GM06990 (cell line): ENCODE measurements at regions not wholly inside any gene's neighbourhood (a gene's known extent, or its start where the extent isn't known, plus 50 kb on each side); places are given as distances from the start of the nearest gene placed in this dataset.

ENCODE experiments used
- DNase-seq: peaks from one replicate; pipeline ENCODE4 v3.0.0-alpha.2; 2011; ENCODE audit not compliant: insufficient read length; ENCODE audit errors: extremely low read depth
- H3K27me3 ChIP-seq: replicated peaks from 2 replicates; pipeline ENCODE4 v1.6.0; 2011; ENCODE audit warnings: low read length; ENCODE audit not compliant: control insufficient read depth, insufficient read depth
- H3K36me3 ChIP-seq: 2 replicates; pipeline ENCODE4 v1.5.1; 2011; ENCODE audit warnings: low read length; ENCODE audit not compliant: control insufficient read depth, insufficient read depth
- H3K4me3 ChIP-seq: replicated peaks from 2 replicates; pipeline ENCODE4 v1.5.1; 2011; ENCODE audit warnings: low read depth, mild to moderate bottlenecking, control low read depth, low read length
- TF ChIP-seq, protein P1 (sequence below): IDR thresholded peaks from 2 replicates; pipeline ENCODE4 v1.5.1; 2011; ENCODE audit warnings: low read length, control low read depth, mild to moderate bottlenecking, inconsistent platforms; ENCODE audit not compliant: insufficient read depth, poor library complexity, severe bottlenecking

DNA sequence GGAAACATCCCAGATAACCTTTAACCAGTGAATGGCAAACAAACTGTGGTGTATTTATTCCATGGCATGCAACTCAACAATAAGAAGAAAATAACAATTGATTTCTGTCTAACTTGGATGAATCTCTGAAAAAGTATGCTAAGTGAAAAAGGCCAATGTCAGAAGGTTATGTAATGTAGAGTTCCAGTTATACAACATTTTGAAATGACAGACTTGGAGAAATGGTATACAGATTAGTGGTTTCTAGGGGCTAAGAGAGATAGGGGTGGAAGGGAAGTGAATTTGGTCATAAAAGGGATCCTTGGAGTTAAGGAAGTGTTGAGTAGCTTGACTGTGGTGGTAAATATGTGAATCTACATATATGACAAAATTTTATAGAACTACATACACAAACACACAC is 269.4 kb upstream of the SUCLG2 start:
- DNase-seq, result no peak
- Histone ChIP-seq H3K36me3 (no peaks in the 10 kb centered on the region), H3K4me3 (no peak overlapping the region), H3K27me3 (no peaks in the 10 kb centered on the region)
- TF ChIP-seq, protein P1, sequence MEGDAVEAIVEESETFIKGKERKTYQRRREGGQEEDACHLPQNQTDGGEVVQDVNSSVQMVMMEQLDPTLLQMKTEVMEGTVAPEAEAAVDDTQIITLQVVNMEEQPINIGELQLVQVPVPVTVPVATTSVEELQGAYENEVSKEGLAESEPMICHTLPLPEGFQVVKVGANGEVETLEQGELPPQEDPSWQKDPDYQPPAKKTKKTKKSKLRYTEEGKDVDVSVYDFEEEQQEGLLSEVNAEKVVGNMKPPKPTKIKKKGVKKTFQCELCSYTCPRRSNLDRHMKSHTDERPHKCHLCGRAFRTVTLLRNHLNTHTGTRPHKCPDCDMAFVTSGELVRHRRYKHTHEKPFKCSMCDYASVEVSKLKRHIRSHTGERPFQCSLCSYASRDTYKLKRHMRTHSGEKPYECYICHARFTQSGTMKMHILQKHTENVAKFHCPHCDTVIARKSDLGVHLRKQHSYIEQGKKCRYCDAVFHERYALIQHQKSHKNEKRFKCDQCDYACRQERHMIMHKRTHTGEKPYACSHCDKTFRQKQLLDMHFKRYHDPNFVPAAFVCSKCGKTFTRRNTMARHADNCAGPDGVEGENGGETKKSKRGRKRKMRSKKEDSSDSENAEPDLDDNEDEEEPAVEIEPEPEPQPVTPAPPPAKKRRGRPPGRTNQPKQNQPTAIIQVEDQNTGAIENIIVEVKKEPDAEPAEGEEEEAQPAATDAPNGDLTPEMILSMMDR, result no peak

DNA sequence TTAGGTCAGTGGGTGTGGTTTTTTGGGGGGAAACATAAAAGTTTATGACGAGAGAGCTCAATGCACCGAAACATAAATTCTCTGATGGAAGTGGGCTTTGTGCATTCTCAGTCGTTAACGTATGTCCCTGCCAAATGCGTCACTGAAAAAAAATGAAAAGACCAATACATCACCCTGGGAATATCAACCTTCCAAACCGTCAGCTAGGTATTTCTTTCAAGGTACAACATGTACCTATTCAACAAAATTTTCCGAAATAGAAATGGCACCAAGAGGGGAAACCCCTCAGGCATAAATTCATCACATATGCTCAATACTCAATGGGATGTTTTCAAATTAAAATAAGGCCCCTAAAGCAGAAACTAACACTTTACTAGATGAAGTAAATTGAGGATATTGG is 266.6 kb upstream of the SUCLG2 start:
- no peak for DNase-seq
- Histone ChIP-seq H3K4me3 (no peak overlapping the region), H3K27me3 (no peaks in the 10 kb centered on the region), H3K36me3 (no peaks in the 10 kb centered on the region)
- TF ChIP-seq, protein P1, result no peak

DNA sequence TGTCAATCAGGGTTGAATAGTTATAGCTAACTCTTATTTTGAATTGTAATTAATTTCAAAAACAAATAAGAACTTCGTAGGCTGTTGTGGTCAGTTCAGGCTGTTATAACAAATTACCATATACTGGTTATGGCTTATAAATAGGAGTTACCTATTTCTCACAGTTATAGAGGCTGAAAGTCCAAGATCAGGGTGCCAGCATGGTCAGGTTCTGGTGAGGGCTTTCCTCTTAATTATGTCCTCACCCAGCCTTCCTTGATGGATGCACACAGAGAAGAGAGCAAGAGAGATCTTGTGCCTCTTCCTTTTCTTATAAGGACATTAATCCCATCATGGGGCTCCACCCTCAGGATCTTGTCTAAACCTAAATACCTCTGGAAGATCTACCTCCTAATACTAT is 265.9 kb upstream of the SUCLG2 start:
- Histone ChIP-seq H3K4me3 (no peak overlapping the region), H3K36me3 (no peaks in the 10 kb centered on the region), H3K27me3 (no peaks in the 10 kb centered on the region)
- TF ChIP-seq, protein P1, result no peak
- DNase-seq, result no peak

DNA sequence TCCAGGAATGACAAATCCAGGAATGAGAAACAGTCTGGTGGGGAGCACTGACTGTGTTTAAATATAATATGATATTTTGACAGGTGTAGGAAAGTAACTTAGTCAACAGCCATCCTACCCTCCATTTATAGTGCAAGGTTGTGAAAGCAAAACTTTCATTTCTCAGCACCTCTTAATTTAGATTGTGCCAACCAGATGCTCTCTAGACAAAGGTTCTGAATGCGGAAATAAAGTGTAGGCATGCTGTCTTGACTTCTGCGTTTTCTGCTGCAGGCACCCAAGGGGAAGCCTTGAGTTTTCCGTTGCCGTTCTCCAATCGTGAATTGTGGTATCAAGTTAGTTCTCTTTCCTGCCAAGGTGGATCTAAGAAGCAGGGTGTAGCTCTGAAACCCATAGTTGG is 261.9 kb upstream of the SUCLG2 start:
- TF ChIP-seq, protein P1, result no peak
- no peak for DNase-seq
- Histone ChIP-seq H3K36me3 (no peaks in the 10 kb centered on the region), H3K27me3 (no peaks in the 10 kb centered on the region), H3K4me3 (no peak overlapping the region)

DNA sequence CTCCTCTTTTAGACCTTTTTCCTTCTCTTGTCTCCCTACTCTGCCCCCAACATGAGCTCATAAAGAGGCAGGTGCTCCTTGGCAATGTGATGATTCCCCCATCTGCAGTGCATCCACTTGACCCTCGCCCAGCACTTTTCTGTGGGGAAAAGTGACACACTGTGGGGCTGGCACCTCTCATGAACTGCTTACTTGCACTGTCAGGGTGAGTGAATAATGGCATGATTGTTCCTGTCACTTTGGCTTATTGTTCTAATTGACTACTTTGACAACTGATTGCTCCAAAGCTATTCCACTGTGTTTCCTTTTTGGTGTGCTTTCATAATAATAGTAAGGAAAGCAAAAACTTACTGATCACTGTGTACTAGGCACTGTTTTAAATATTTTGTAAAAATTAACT is 253.3 kb upstream of the SUCLG2 start:
- TF ChIP-seq, protein P1, result no peak
- Histone ChIP-seq H3K27me3 (no peaks in the 10 kb centered on the region), H3K36me3 (no peaks in the 10 kb centered on the region), H3K4me3 (no peak overlapping the region)
- DNase-seq, result no peak

DNA sequence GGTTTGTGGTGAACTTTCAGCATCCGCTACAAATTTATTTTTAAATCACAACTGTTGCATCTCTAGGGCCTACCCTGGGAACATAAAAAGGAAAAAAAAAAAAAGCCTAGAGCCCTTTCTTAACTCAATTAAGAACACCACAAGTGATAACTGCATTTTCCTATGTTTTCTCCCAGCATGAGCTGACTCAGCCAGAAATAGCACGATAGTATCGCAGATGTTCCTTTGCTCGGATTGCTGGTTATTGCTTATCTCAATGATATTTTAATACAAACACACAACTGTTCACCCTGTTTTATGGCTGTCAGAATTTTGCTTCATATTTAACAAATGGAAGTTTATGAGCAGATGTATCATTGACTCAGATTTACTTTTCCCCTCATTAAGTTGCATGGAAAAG is 251.8 kb upstream of the SUCLG2 start:
- TF ChIP-seq, protein P1, result no peak

More for the DNA sequence above, 251.8 kb upstream of the SUCLG2 start:
- Histone ChIP-seq H3K36me3 (no peaks in the 10 kb centered on the region), H3K4me3 (no peak overlapping the region), H3K27me3 (no peaks in the 10 kb centered on the region)
- DNase-seq, result no peak
